ENCODE measurements at regions not wholly inside any gene's neighbourhood (a gene's known extent, or its start where the extent isn't known, plus 50 kb on each side); places are given as distances from the start of the nearest gene placed in this dataset.

DNA sequence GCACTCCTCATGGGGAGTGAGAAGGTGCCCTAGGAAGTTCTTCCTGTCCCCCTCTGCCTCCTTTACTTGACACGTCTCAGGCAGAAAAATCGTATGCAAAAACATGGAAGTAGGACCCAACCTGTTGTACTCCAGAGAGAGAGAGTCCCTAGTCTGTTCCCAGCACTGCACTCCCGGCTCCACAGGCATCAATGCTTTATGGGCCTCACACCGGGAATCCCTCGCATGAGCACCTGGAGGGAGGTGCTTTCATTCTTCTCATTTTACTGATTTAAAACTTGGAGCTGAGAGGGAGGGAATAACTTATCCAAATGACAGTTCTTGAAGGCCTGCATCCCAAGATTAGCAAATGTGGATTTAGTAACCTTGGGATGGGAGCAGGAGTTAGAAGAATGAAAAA is 1101.4 kb downstream of the BCL11B start:
- H3K9ac ChIP-seq (ENCODE audit: low read length): no peak overlapping the region
- H3K4me1 ChIP-seq (ENCODE audit: control insufficient read depth, insufficient read depth, low read length): no peaks in the 10 kb centered on the region
- H3K27me3 ChIP-seq (ENCODE audit: control insufficient read depth, insufficient read depth, low read length): no peaks in the 10 kb centered on the region
- H3K9me3 ChIP-seq (ENCODE audit: control insufficient read depth, low read length): no peaks in the 10 kb centered on the region
- H3K4me3 ChIP-seq (ENCODE audit: low read length): no peak overlapping the region
- no peaks in the 10 kb centered on the region for H3K36me3 ChIP-seq (ENCODE audit: control insufficient read depth, insufficient read depth, low read length)

DNA sequence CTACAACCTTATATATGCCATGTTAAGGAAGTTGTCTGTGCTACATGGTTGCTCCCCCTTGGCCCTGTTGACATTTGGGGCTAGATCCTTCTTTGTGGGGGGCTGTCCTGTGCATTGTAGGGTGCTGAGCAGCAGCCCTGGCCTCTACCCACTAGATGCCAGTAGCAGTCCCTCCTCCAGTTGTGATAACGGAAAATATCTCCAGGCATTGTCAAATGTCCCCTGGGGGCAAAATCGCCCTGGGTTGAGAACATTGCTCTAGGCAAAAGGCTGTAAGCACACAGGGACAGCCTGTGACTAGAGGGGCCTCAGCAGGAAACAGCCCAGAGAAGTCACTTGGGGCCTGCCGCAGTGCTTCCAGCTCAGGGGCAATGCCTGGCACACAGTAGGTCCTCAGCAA is 1100.3 kb downstream of the BCL11B start:
- H3K9ac ChIP-seq (ENCODE audit: low read length): no peak overlapping the region

DNA sequence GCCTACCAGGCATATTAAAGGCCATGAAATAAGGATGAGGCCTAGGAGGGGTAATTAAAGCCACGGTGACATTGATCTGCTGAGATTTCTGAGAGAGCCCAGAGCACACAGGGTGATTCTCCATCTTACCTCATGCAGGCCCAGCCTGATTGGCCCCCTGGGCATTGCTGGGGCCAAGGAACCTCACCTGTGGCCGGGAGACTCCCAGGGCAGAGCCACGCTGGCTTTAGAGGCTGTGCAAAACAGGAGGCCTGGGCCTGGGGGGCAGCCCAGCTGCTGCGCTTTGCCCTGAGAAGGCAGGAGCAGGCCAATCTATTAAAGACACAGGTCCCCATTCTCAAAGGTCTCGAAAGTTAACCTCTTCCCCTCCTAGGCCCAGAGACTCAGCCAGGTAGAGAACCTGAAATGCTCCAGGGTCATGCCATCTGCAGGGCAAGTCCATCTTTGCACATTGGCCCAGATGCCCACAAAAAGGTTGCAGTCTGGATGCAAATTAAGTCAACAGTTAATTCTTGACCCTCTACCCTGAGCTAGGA is 1099.7 kb downstream of the BCL11B start:
- no peak overlapping the region for H3K4me3 ChIP-seq (ENCODE audit: low read length)
- H3K36me3 ChIP-seq (ENCODE audit: control insufficient read depth, insufficient read depth, low read length): no peaks in the 10 kb centered on the region
- no peaks in the 10 kb centered on the region for H3K27me3 ChIP-seq (ENCODE audit: control insufficient read depth, insufficient read depth, low read length)
- H3K9ac ChIP-seq (ENCODE audit: low read length): no peak overlapping the region
- H3K4me1 ChIP-seq (ENCODE audit: control insufficient read depth, insufficient read depth, low read length): no peaks in the 10 kb centered on the region
- H3K9me3 ChIP-seq (ENCODE audit: control insufficient read depth, low read length): no peaks in the 10 kb centered on the region

More for the DNA sequence above, 1100.3 kb downstream of the BCL11B start:
- Histone ChIP-seq H3K36me3 (ENCODE audit: control insufficient read depth, insufficient read depth, low read length) (no peaks in the 10 kb centered on the region), H3K4me1 (ENCODE audit: control insufficient read depth, insufficient read depth, low read length) (no peaks in the 10 kb centered on the region), H3K9me3 (ENCODE audit: control insufficient read depth, low read length) (no peaks in the 10 kb centered on the region), H3K4me3 (ENCODE audit: low read length) (no peak overlapping the region), H3K27me3 (ENCODE audit: control insufficient read depth, insufficient read depth, low read length) (no peaks in the 10 kb centered on the region)

DNA sequence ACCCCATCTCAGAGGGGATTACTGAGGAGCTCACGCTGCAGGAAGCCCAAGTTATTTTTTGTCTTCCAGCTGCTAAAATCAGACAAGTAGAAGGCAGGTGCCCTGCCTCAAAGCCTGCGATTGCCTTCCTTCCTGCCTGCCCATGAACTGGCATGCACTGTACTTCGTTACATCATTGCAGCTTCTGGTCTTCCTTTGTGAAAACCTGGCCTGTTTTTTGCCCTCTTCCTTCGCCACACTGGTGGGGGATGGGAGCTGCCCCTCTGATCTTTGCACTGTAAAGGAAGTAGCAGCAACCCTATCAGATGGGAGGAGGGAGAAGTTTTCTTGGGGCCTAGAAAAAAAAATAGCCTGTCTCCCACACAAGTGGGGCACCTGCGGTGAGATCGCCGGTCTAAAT is 1098.7 kb downstream of the BCL11B start:
- H3K27me3 ChIP-seq (ENCODE audit: control insufficient read depth, insufficient read depth, low read length): no peaks in the 10 kb centered on the region
- H3K4me1 ChIP-seq (ENCODE audit: control insufficient read depth, insufficient read depth, low read length): no peaks in the 10 kb centered on the region
- no peak overlapping the region for H3K9ac ChIP-seq (ENCODE audit: low read length)
- H3K36me3 ChIP-seq (ENCODE audit: control insufficient read depth, insufficient read depth, low read length): no peaks in the 10 kb centered on the region
- no peak overlapping the region for H3K4me3 ChIP-seq (ENCODE audit: low read length)
- no peaks in the 10 kb centered on the region for H3K9me3 ChIP-seq (ENCODE audit: control insufficient read depth, low read length)

DNA sequence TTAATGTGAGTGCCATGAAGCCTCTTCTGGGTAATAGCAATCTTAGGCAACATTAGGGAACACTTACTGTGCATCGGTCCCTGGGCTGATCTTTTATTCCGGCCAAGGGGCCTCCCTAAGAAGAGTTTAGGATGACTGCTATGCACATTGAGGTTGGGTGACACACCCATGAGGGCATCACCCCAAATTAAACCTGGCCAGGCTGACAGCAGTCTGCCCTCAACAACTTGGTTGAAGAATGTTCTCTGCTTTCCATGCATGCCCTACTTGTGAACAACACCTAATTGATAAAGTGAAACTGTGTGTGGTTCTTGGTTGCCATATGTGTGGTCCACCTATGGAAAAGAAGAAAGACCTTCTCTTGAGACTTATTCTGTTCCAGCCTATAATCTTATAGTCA is 1098.0 kb downstream of the BCL11B start:
- H3K9ac ChIP-seq (ENCODE audit: low read length): no peak overlapping the region
- no peaks in the 10 kb centered on the region for H3K27me3 ChIP-seq (ENCODE audit: control insufficient read depth, insufficient read depth, low read length)
- no peaks in the 10 kb centered on the region for H3K4me1 ChIP-seq (ENCODE audit: control insufficient read depth, insufficient read depth, low read length)
- H3K9me3 ChIP-seq (ENCODE audit: control insufficient read depth, low read length): no peaks in the 10 kb centered on the region
- no peaks in the 10 kb centered on the region for H3K36me3 ChIP-seq (ENCODE audit: control insufficient read depth, insufficient read depth, low read length)
- no peak overlapping the region for H3K4me3 ChIP-seq (ENCODE audit: low read length)

DNA sequence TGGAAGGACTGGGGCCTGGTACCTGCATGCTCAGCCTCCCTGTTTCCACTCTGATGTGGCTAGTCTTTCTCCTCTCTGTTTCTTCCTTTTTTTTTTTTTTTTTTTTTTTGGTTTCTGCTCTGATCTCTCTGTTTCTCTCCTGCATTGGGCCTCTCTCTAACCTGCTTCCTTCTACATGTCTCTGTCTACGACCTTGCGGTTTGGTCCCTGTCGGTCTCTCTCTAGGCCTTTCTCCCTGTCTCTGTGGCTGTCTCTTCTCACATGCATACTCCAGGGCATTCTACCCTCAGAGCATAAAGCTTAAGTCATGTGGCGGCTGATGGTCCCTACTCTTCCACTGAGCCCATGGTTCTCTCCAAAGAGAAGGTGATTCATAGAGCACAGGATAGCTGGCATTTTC is 1096.6 kb downstream of the BCL11B start:
- H3K9ac ChIP-seq (ENCODE audit: low read length): no peak overlapping the region
- no peaks in the 10 kb centered on the region for H3K9me3 ChIP-seq (ENCODE audit: control insufficient read depth, low read length)
- H3K27me3 ChIP-seq (ENCODE audit: control insufficient read depth, insufficient read depth, low read length): no peaks in the 10 kb centered on the region
- no peak overlapping the region for H3K4me3 ChIP-seq (ENCODE audit: low read length)
- no peaks in the 10 kb centered on the region for H3K36me3 ChIP-seq (ENCODE audit: control insufficient read depth, insufficient read depth, low read length)
- H3K4me1 ChIP-seq (ENCODE audit: control insufficient read depth, insufficient read depth, low read length): no peaks in the 10 kb centered on the region

DNA sequence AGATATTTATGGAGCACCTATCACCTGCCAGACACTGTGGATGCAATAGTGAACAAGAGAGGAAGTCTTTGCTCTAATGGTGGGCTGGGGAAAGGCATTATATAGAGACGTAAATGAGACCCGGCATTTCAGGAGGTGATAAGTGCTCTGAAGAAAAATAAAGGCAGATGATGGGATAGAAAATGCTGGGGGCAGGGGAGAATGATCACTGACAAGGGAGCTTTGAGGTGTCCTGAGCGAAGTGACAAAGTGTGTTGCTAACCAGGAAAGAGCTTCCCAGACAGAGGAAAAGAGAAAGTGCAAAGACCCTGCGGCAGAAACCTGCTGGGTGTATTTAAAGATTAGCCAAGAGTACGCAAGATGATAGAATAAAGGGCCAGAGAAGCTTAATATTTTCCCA is 1096.1 kb downstream of the BCL11B start:
- Histone ChIP-seq H3K27me3 (ENCODE audit: control insufficient read depth, insufficient read depth, low read length) (no peaks in the 10 kb centered on the region), H3K9ac (ENCODE audit: low read length) (no peak overlapping the region), H3K36me3 (ENCODE audit: control insufficient read depth, insufficient read depth, low read length) (no peaks in the 10 kb centered on the region), H3K9me3 (ENCODE audit: control insufficient read depth, low read length) (no peaks in the 10 kb centered on the region), H3K4me1 (ENCODE audit: control insufficient read depth, insufficient read depth, low read length) (no peaks in the 10 kb centered on the region), H3K4me3 (ENCODE audit: low read length) (no peak overlapping the region)

DNA sequence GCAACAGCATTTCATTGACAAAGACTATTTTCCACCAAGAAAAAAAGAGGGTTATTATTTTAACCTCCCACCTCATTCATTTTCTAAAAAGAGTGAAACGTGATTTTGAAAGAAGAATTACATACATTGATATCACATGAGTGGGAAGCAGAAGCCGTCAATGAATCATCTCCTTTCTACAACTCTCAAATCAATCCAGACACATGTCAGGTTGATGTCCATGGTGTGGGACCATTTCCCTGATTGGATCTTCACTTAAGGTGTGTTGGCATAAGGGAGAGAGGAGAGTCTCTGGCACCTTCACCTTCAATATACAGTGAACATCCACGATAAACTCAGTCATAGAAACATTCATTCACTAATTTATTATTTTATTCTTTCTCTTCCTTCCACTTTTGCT is 1095.1 kb downstream of the BCL11B start:
- Histone ChIP-seq H3K9me3 (ENCODE audit: control insufficient read depth, low read length) (no peaks in the 10 kb centered on the region), H3K4me3 (ENCODE audit: low read length) (no peak overlapping the region), H3K36me3 (ENCODE audit: control insufficient read depth, insufficient read depth, low read length) (no peaks in the 10 kb centered on the region), H3K27me3 (ENCODE audit: control insufficient read depth, insufficient read depth, low read length) (no peaks in the 10 kb centered on the region), H3K9ac (ENCODE audit: low read length) (no peak overlapping the region), H3K4me1 (ENCODE audit: control insufficient read depth, insufficient read depth, low read length) (no peaks in the 10 kb centered on the region)

DNA sequence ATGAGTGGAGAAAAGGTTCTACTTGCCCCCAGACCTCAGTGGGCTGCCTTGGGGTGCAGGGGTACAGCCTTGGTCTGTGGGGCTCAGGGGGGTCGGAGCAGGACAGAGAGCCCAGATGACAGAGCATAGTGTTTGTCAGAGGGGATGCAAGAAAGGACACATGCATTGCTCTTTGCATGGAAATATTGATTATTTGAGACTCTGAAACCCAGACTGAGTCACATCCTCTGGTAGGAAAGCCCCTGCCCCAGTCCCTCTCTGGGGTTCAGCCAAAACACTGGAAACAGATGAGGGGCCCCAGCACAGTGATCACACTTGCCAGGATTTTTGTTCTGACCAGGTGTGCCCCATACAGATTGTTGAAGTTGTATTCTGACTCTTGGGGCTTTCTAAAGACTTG is 1094.4 kb downstream of the BCL11B start:
- Histone ChIP-seq H3K9ac (ENCODE audit: low read length) (no peak overlapping the region), H3K4me3 (ENCODE audit: low read length) (no peak overlapping the region), H3K27me3 (ENCODE audit: control insufficient read depth, insufficient read depth, low read length) (no peaks in the 10 kb centered on the region), H3K9me3 (ENCODE audit: control insufficient read depth, low read length) (no peaks in the 10 kb centered on the region), H3K36me3 (ENCODE audit: control insufficient read depth, insufficient read depth, low read length) (no peaks in the 10 kb centered on the region), H3K4me1 (ENCODE audit: control insufficient read depth, insufficient read depth, low read length) (no peaks in the 10 kb centered on the region)

DNA sequence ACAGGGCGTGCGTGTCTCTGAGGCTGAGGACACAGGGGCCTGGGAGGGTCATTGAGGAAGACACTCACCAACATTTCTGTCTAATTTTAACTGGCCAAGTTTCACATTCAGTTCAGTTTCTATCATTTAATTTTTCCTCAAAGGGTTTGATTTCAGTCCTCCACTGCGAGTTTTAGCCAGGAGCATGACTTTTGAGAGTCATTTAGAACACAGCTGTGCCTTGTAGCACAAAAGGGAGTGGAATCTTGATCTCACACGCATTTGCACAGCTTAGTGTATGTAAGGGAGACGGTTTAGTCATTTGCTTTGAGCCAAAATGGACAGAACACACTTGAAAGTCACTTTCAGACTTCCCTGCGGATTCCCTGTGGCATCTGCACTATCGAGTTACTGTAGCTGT is 1090.8 kb downstream of the BCL11B start:
- no peak overlapping the region for H3K4me3 ChIP-seq (ENCODE audit: low read length)
- no peak overlapping the region for H3K9ac ChIP-seq (ENCODE audit: low read length)
- H3K36me3 ChIP-seq (ENCODE audit: control insufficient read depth, insufficient read depth, low read length): no peaks in the 10 kb centered on the region
- H3K9me3 ChIP-seq (ENCODE audit: control insufficient read depth, low read length): no peaks in the 10 kb centered on the region
- no peaks in the 10 kb centered on the region for H3K27me3 ChIP-seq (ENCODE audit: control insufficient read depth, insufficient read depth, low read length)
- no peaks in the 10 kb centered on the region for H3K4me1 ChIP-seq (ENCODE audit: control insufficient read depth, insufficient read depth, low read length)

DNA sequence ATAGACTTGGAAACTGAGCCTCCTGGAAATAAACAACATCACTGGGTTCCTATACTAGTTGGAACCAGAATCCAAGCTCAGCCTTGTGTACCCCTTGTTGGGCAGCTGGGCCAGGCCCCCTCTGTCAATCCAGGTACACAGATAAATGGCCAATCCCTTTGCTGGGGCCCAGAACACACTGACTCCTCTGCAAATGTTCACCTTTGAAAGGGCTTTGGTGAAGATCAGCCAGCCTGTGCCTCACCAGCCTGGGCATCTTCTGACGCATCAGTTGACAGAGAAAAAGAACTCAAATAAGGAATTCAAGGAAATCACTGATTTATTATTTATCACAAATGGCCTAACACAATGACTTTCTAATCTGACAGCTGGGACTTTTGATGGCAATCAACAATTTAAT is 1090.2 kb downstream of the BCL11B start:
- H3K4me3 ChIP-seq (ENCODE audit: low read length): no peak overlapping the region
- no peaks in the 10 kb centered on the region for H3K4me1 ChIP-seq (ENCODE audit: control insufficient read depth, insufficient read depth, low read length)
- H3K9me3 ChIP-seq (ENCODE audit: control insufficient read depth, low read length): no peaks in the 10 kb centered on the region
- H3K9ac ChIP-seq (ENCODE audit: low read length): no peak overlapping the region
- H3K27me3 ChIP-seq (ENCODE audit: control insufficient read depth, insufficient read depth, low read length): no peaks in the 10 kb centered on the region
- no peaks in the 10 kb centered on the region for H3K36me3 ChIP-seq (ENCODE audit: control insufficient read depth, insufficient read depth, low read length)

DNA sequence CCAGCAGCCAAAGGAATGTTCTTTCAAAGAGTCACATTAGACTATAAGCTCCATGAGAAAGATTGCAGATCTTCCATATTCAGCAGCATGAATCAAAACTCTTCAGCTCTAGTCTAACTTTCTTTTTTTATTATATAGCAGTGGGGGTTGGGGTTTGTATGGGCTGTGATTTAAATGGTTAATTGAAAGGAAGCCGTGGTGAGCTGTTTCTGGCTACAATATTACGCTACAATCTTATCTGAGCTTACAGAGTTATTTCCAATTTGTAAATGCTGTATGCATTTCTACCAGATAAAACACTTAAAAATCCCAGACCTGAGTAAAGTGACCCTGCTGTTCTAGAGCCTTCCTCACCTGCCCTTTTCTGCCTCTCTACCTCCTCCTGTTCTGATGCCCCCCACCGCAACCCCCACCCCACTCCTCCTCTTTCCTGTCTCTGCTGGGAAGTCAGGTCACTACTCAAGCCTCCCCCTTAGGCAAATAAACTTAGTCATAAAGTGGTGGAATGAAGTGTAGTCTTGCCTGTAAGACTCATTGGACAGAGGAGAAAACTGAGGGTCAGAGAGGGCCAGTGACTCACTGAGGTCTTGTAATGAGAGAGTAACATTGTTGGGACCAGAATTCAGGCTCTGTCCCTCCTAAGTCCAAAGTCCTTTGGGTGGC is 1089.5 kb downstream of the BCL11B start:
- Histone ChIP-seq H3K36me3 (ENCODE audit: control insufficient read depth, insufficient read depth, low read length) (no peaks in the 10 kb centered on the region), H3K27me3 (ENCODE audit: control insufficient read depth, insufficient read depth, low read length) (no peaks in the 10 kb centered on the region), H3K4me3 (ENCODE audit: low read length) (no peak overlapping the region), H3K9me3 (ENCODE audit: control insufficient read depth, low read length) (no peaks in the 10 kb centered on the region), H3K9ac (ENCODE audit: low read length) (no peak overlapping the region), H3K4me1 (ENCODE audit: control insufficient read depth, insufficient read depth, low read length) (no peaks in the 10 kb centered on the region)

DNA sequence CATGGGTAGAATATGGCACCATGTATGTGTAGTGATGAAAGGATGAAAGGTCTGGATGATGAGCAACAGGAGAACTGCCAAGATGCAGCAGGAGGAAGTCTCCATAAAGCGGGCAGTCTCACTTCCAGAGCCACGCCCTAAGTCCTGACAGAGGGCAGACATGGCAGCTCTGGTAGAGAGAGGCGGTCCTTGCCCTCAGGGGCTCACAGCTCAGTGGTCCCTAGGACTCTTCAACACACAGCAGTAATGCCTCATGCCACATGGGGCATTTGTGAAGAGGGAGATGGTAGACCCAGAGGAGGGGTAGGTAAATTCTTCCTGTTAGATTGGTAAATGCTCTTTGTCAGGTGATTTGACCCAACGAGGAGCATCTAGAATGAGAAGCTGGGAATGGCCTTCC is 1088.4 kb downstream of the BCL11B start:
- Histone ChIP-seq H3K9ac (ENCODE audit: low read length) (no peak overlapping the region), H3K9me3 (ENCODE audit: control insufficient read depth, low read length) (no peaks in the 10 kb centered on the region), H3K27me3 (ENCODE audit: control insufficient read depth, insufficient read depth, low read length) (no peaks in the 10 kb centered on the region), H3K4me3 (ENCODE audit: low read length) (no peak overlapping the region), H3K36me3 (ENCODE audit: control insufficient read depth, insufficient read depth, low read length) (no peaks in the 10 kb centered on the region), H3K4me1 (ENCODE audit: control insufficient read depth, insufficient read depth, low read length) (no peaks in the 10 kb centered on the region)

Measured in mucosa of stomach (tissue), 1 donor.